A549 (cell line): ENCODE measurements at regions not wholly inside any gene's neighbourhood (a gene's known extent, or its start where the extent isn't known, plus 50 kb on each side); places are given as distances from the start of the nearest gene placed in this dataset.

Experiments used
- ATAC-seq, 2 experiments: fragments of 200-7000 bp in 1 of 2; fragments of >200 bp in 1 of 2; cut with Nextera tagmentation in 1 of 2; cut with Tn5 transposase in 1 of 2; 3 replicates each; pipeline versions ENCODE4 v1.8.0 to v1.9.1; 2018 to 2020; ENCODE audit warnings: mild to moderate bottlenecking in 1 of 2, moderate library complexity in 1 of 2
- CTCF ChIA-PET: fragments of 300-600 bp; sonication (Branson Sonifier 250); formaldehyde crosslinking; extraction: SDS; loops from one replicate; lab custom pipeline; 2021; ENCODE audit warnings: antibody characterized with exemption, inconsistent platforms; lab: Yijun Ruan, JAX
- POLR2A ChIA-PET: fragments of 350-600 bp; formaldehyde crosslinking; extraction: SDS; loops from one replicate; lab custom pipeline; 2021; ENCODE audit warnings: antibody characterized with exemption, inconsistent platforms; lab: Yijun Ruan, JAX
- DNase-seq, 2 experiments: peaks; one replicate each; pipeline versions ENCODE4 v3.0.0 to v3.0.0-alpha.2; 2011 to 2016; ENCODE audit warnings: low read depth in 1 of 2, low spot score in 1 of 2
- FAIRE-seq: peaks from 2 replicates; lab custom pipeline; 2011; peaks lifted over from hg19 to GRCh38; lab: Jason Lieb, UNC
- H3K27ac ChIP-seq, 2 experiments: fragments of >200 bp; sonication (Bioruptor Twin); formaldehyde crosslinking; 3 replicates each; pipeline ENCODE4 v1.5.1; 2016 to 2017
- H3K4me1 ChIP-seq: fragments of >200 bp; sonication (Bioruptor Twin); formaldehyde crosslinking; 3 replicates; pipeline ENCODE4 v1.6.1; 2016
- H3K4me2 ChIP-seq: fragments of >200 bp; sonication (Bioruptor Twin); formaldehyde crosslinking; 3 replicates; pipeline ENCODE4 v1.6.1; 2016
- H3K4me3 ChIP-seq: fragments of >200 bp; sonication (Bioruptor Twin); formaldehyde crosslinking; 3 replicates; pipeline ENCODE4 v1.5.1; 2016
- H3K9me3 ChIP-seq: fragments of >200 bp; sonication (Bioruptor Twin); formaldehyde crosslinking; 3 replicates; pipeline ENCODE4 v1.6.1; 2016
- BHLHE40 ChIP-seq: IDR thresholded peaks from 2 replicates; pipeline ENCODE4 v1.6.1; 2012; ENCODE audit warnings: low read depth, low read length, inconsistent platforms
- CBX8 ChIP-seq: fragments of 200-600 bp; sonication (generic); IDR thresholded peaks from 2 replicates; pipeline ENCODE4 v1.6.1; 2016
- CHD4 ChIP-seq: fragments of 200-600 bp; sonication (generic); IDR thresholded peaks from 2 replicates; pipeline ENCODE4 v1.6.1; 2016; ENCODE audit warnings: antibody characterized with exemption, mild to moderate bottlenecking, borderline replicate concordance
- FOSB ChIP-seq: fragments of 250-450 bp; sonication (Bioruptor Pico); IDR thresholded peaks from 2 replicates; pipeline ENCODE4 v1.5.0; 2020; ENCODE audit warnings: mild to moderate bottlenecking, moderate library complexity
- FOSL2 ChIP-seq, 2 experiments: fragments of 450-650 bp in 1 of 2; fragments of >200 bp in 1 of 2; sonication (Bioruptor Twin) in 1 of 2; formaldehyde crosslinking; IDR thresholded peaks; 2 replicates each; pipeline versions ENCODE4 v1.5.0 to v1.6.1; 2016 to 2020; ENCODE audit warnings: mild to moderate bottlenecking in 1 of 2, moderate library complexity in 1 of 2
- GATA3 ChIP-seq: IDR thresholded peaks from 2 replicates; pipeline ENCODE4 v1.6.1; 2012; ENCODE audit warnings: borderline replicate concordance
- JUNB ChIP-seq: fragments of >200 bp; sonication (Bioruptor Twin); formaldehyde crosslinking; IDR thresholded peaks from 2 replicates; pipeline ENCODE4 v1.6.1; 2016
- MAFK ChIP-seq: fragments of 450-650 bp; IDR thresholded peaks from 2 replicates; pipeline ENCODE4 v1.6.1; 2014; ENCODE audit not compliant: partially characterized antibody
- MYC ChIP-seq: IDR thresholded peaks from 2 replicates; pipeline ENCODE4 v1.6.1; 2012; ENCODE audit warnings: mild to moderate bottlenecking, inconsistent platforms, low read length, improper control_type of control experiment, borderline replicate concordance
- NFE2L2 ChIP-seq: fragments of 150-350 bp; conservative IDR thresholded peaks from 2 replicates; pipeline ENCODE4 v1.6.1; 2014; ENCODE audit warnings: low read length
- NPAS2 ChIP-seq: fragments of 250-450 bp; sonication (Bioruptor Pico); IDR thresholded peaks from 2 replicates; pipeline ENCODE4 v1.8.0; 2022; ENCODE audit warnings: mild to moderate bottlenecking, moderate library complexity, borderline replicate concordance
- PHF8 ChIP-seq: fragments of 200-600 bp; sonication (generic); IDR thresholded peaks from 2 replicates; pipeline ENCODE4 v1.6.1; 2016; ENCODE audit warnings: low read depth, mild to moderate bottlenecking, antibody characterized with exemption, moderate library complexity, borderline replicate concordance
- RNF2 ChIP-seq: fragments of 200-600 bp; sonication (generic); IDR thresholded peaks from 2 replicates; pipeline ENCODE4 v1.6.1; 2016; ENCODE audit warnings: low read depth, mild to moderate bottlenecking, antibody characterized with exemption, moderate library complexity, borderline replicate concordance
- SREBF2 ChIP-seq: fragments of 450-650 bp; IDR thresholded peaks from 2 replicates; pipeline ENCODE4 v1.6.1; 2014; ENCODE audit warnings: mild to moderate bottlenecking, moderate library complexity
- TFCP2L1 ChIP-seq: fragments of 250-450 bp; sonication (Bioruptor Pico); IDR thresholded peaks from 2 replicates; pipeline ENCODE4 v1.5.0; 2021; ENCODE audit warnings: mild to moderate bottlenecking
- TP53 ChIP-seq: fragments of 250-450 bp; sonication (Bioruptor Pico); IDR thresholded peaks from 2 replicates; pipeline ENCODE4 v1.5.0; 2021; ENCODE audit warnings: mild to moderate bottlenecking, moderate library complexity
- ZFP36 ChIP-seq: fragments of 450-650 bp; IDR thresholded peaks from 2 replicates; pipeline ENCODE4 v1.6.1; 2014; ENCODE audit warnings: borderline replicate concordance; ENCODE audit not compliant: partially characterized antibody
- ZNF302 ChIP-seq: fragments of 250-450 bp; sonication (Bioruptor Pico); IDR thresholded peaks from 2 replicates; pipeline ENCODE4 v1.9.0; 2021; ENCODE audit warnings: inconsistent platforms, mild to moderate bottlenecking, moderate library complexity
- ZSCAN20 ChIP-seq: fragments of 250-450 bp; sonication (Bioruptor Pico); IDR thresholded peaks from 2 replicates; pipeline ENCODE4 v1.8.0; 2022; ENCODE audit warnings: mild to moderate bottlenecking, moderate library complexity
- WGBS: methylation state at CpG from one replicate; pipeline ENCODE4 v1.1.6; 2017; ENCODE audit errors: missing lambda C conversion rate; 5-methylcytosine and 5-hydroxymethylcytosine counted together
- TF ChIP-seq, protein P1 (sequence below): fragments of >200 bp; sonication (Bioruptor Twin); formaldehyde crosslinking; IDR thresholded peaks from 3 replicates; pipeline ENCODE4 v1.6.1; 2016
- TF ChIP-seq, protein P2 (sequence below): fragments of 200-600 bp; sonication (generic); IDR thresholded peaks from 2 replicates; pipeline ENCODE4 v1.6.1; 2016; ENCODE audit warnings: antibody characterized with exemption, mild to moderate bottlenecking, moderate library complexity
- TF ChIP-seq, protein P3 (sequence below): IDR thresholded peaks from 2 replicates; pipeline ENCODE4 v1.6.1; 2012
- TF ChIP-seq, protein P4 (sequence below): fragments of 450-650 bp; IDR thresholded peaks from 2 replicates; pipeline ENCODE4 v1.6.1; 2014; ENCODE audit warnings: antibody characterized with exemption

DNA sequence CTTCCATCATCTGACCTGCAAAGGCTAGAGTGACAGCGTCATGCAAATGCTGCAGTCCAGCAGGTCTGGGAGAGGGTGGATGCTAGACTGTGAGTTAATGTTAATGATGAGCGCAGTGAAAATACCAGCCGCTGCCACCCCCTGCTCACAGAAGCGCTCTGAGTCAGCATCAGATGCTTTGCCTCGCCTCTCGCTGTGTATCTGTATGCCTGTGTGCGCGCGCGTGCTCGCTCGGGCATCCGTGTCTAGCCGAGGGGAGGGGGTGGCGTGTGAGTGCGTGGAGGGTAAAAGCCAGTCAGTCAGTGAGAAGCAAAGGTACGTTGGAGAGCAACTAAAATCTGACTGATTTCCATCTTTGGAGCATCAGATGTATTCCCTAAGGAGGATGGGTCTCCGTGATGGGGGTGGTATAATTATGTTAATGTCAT is 858.7 kb downstream of the USP25 start:
- Histone ChIP-seq H3K4me1 (peaks cover 31% of the 10 kb centered on the region), H3K9me3 (no peaks in the 10 kb centered on the region), H3K4me2 (peak overlapping the region; percentile 96), H3K27ac (peak overlapping the region; percentile 81 to 89), H3K4me3 (peak overlapping the region; percentile 52)
- FAIRE-seq (no peak), DNase-seq (peak; percentile 21 to 71), ATAC-seq (peak; percentile 95 to 98)
- WGBS = 3% methylated on average over 17 of the region's 18 CpGs
- no peak for TF ChIP-seq FOSB (CRISPR knock-in tag)
- no peak for TF ChIP-seq TFCP2L1 (CRISPR knock-in tag)
- TF ChIP-seq TP53 (CRISPR knock-in tag) = no peak
- TF ChIP-seq, protein P1, sequence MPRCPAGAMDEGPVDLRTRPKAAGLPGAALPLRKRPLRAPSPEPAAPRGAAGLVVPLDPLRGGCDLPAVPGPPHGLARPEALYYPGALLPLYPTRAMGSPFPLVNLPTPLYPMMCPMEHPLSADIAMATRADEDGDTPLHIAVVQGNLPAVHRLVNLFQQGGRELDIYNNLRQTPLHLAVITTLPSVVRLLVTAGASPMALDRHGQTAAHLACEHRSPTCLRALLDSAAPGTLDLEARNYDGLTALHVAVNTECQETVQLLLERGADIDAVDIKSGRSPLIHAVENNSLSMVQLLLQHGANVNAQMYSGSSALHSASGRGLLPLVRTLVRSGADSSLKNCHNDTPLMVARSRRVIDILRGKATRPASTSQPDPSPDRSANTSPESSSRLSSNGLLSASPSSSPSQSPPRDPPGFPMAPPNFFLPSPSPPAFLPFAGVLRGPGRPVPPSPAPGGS = no peak
- no peak for TF ChIP-seq NFE2L2
- no peak for TF ChIP-seq JUNB
- no peak for TF ChIP-seq ZNF302
- TF ChIP-seq, protein P2, sequence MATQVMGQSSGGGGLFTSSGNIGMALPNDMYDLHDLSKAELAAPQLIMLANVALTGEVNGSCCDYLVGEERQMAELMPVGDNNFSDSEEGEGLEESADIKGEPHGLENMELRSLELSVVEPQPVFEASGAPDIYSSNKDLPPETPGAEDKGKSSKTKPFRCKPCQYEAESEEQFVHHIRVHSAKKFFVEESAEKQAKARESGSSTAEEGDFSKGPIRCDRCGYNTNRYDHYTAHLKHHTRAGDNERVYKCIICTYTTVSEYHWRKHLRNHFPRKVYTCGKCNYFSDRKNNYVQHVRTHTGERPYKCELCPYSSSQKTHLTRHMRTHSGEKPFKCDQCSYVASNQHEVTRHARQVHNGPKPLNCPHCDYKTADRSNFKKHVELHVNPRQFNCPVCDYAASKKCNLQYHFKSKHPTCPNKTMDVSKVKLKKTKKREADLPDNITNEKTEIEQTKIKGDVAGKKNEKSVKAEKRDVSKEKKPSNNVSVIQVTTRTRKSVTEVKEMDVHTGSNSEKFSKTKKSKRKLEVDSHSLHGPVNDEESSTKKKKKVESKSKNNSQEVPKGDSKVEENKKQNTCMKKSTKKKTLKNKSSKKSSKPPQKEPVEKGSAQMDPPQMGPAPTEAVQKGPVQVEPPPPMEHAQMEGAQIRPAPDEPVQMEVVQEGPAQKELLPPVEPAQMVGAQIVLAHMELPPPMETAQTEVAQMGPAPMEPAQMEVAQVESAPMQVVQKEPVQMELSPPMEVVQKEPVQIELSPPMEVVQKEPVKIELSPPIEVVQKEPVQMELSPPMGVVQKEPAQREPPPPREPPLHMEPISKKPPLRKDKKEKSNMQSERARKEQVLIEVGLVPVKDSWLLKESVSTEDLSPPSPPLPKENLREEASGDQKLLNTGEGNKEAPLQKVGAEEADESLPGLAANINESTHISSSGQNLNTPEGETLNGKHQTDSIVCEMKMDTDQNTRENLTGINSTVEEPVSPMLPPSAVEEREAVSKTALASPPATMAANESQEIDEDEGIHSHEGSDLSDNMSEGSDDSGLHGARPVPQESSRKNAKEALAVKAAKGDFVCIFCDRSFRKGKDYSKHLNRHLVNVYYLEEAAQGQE = peak; percentile 34; the same call in 1 of the 2 replicates
- TF ChIP-seq FOSL2 (IDR thresholded peaks at IDR 0.05) = no peak
- TF ChIP-seq FOSL2 (CRISPR knock-in tag; IDR thresholded peaks at IDR 0.05) = peak; percentile 43
- TF ChIP-seq CHD4 = no peak
- TF ChIP-seq MAFK = peak; percentile 73
- TF ChIP-seq BHLHE40 = no peak
- TF ChIP-seq PHF8 = no peak
- no peak for TF ChIP-seq RNF2
- TF ChIP-seq, protein P3, sequence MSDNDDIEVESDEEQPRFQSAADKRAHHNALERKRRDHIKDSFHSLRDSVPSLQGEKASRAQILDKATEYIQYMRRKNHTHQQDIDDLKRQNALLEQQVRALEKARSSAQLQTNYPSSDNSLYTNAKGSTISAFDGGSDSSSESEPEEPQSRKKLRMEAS = peak; percentile 47
- no peak for TF ChIP-seq GATA3
- no peak for TF ChIP-seq CBX8
- no peak for TF ChIP-seq ZFP36
- TF ChIP-seq MYC = no peak
- TF ChIP-seq SREBF2 = no peak
- POLR2A ChIA-PET = no interaction called here
- CTCF ChIA-PET = no interaction called here

DNA sequence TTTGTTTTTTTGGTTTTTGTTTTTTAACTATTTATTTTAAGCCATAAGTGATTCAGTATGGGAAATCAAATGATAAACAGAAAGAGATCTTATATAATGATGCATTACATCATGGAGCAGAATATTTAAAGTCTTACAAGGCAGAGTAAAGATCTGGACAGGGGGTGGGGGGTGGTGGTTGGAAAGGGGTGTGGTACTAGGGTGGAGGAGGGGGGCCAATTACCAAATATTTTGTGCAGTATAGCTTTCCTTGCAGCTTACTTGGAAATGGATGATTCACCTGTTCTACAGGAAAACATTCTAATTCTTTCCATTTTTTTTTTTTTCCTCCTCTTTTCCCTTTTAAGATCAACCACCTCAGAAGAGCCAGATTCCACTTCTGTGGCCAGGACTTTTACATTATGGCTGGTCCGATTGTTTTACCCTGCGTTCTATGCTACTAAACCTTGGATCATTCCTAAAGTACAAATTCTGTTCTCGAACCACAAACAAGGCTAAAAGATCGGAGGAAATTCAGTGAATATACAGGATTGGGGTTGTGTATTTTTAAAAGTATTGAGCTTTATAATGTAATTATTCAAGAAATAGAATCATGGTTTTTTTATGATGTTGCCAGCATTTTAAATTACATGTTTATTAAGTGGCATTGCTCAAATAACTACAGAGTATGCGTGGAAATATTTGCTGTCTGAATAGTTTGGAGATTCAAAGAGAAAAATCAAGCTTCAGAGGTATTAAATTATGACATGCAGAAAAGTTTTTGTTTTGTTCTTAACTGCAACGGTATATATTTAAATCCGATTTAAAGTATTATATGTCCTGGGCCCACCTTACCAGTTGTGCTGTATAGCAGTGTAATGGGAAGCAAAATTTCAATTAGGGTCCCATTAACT is 859.5 kb downstream of the USP25 start:
- Histone ChIP-seq H3K4me1 (peaks cover 26% of the 10 kb centered on the region), H3K27ac (peak overlapping the region; percentile 81 to 89)
- CTCF ChIA-PET = interaction anchor here (0.7 kb wide), 1 partner anchor 386 kb away, joined by 3 read pairs; no protein-coding TSS in a partner anchor
- ATAC-seq = no peak
- FAIRE-seq = no peak
- TF ChIP-seq ZFP36 (no peak), TP53 (CRISPR knock-in tag) (no peak), ZSCAN20 (no peak), SREBF2 (no peak), MAFK (no peak), ZNF302 (no peak), NPAS2 (CRISPR knock-in tag) (no peak), GATA3 (no peak)
- TF ChIP-seq, protein P2 = no peak
- TF ChIP-seq, protein P4, sequence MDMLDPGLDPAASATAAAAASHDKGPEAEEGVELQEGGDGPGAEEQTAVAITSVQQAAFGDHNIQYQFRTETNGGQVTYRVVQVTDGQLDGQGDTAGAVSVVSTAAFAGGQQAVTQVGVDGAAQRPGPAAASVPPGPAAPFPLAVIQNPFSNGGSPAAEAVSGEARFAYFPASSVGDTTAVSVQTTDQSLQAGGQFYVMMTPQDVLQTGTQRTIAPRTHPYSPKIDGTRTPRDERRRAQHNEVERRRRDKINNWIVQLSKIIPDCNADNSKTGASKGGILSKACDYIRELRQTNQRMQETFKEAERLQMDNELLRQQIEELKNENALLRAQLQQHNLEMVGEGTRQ = no peak
- TF ChIP-seq, protein P1 = no peak
- TF ChIP-seq, all 56 proteins: peak for 0
- DNase-seq = no peak
- peak overlapping the region; percentile 96 for H3K4me2 ChIP-seq
- 85% methylated on average over 7 of the region's 7 CpGs for whole genome bisulfite sequencing
- H3K4me3 ChIP-seq = peak overlapping the region; percentile 52
- POLR2A ChIA-PET = no interaction called here
- H3K9me3 ChIP-seq = no peaks in the 10 kb centered on the region
